DMS79 treated with DMSO at 0.1 percent for 48 hours (cell line): ENCODE measurements at regions not wholly inside any gene's neighbourhood (a gene's known extent, or its start where the extent isn't known, plus 50 kb on each side); places are given as distances from the start of the nearest gene placed in this dataset.
"Not testable (repeated sequence)": the region's sequence is repeated elsewhere in the genome, so short reads cannot be mapped to it uniquely, and the experiment has no call there.

ENCODE experiments used
- DNase-seq: peaks from one replicate; lab custom pipeline; 2025; lab: John Stamatoyannopoulos, UW

- DNase-seq, result no peak
These were observed 60.2 kb upstream of the ABHD2 start for GRCh38 chr15:89028036-89028435.

DNA sequence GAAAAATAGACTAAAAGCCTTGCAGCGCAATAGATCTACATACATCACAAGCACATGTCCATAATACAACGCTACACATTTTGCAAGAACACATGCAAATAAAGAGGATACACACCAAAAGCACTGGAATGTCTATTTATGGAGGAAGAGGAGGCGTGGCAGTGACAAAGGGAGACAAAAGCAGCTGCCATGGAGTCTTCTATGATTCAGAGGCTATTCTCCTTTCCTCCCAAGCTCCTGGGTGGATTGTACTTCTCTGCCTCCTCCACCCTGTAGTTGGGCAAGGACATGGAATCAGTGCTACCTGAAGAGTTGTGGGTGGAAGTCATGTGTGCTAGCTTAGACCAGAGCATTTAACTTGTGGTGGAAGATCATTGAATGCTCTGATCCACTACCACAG lies 57.9 kb upstream of the ABHD2 start:
- no peak for DNase-seq

- DNase-seq, result not testable (repeated sequence)
These were observed 56.5 kb upstream of the ABHD2 start for GRCh38 chr15:89031637-89032285.

- no peak for DNase-seq
These were observed 54.0 kb upstream of the ABHD2 start for GRCh38 chr15:89034305-89034704.

DNA sequence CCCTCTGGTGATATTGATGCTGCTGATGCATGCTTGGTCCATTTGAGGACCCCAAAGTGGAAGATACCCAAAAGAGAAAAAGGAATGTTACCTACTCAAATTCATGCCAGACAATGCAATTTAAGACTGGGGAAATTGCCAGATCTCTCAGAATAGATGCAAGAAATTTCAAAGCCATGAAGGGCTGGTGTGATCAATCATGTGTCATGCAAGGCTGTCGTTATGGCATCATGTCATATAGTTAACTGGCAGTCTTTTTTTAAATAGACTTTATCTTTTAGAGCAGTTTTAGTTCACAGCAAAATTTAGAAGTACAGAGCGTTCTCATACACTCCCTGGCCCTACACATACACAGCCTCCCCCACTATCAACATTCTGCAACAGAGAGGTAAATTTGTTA lies 53.1 kb upstream of the ABHD2 start:
- DNase-seq, result no peak

DNA sequence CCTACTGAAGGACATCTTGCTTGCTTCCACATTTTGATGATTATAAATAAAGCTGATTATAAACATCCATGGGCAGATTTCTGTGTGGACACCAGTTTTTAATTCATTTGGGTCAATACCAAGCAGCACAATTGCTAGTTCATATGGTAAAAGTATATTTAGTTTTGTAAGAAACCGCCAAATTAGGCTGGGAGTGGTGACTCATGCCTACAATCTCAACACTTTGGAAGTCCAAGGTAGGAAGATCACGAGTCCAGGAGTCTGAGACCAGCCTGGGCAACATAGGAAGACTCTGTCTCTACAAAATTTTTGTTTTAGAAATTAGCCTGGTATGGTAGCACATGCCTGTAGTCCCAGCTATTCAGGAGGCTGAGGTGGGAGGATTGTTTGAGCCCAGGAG lies 52.6 kb upstream of the ABHD2 start:
- DNase-seq, result no peak

- no peak for DNase-seq
These were observed 50.1 kb upstream of the ABHD2 start for GRCh38 chr15:89038146-89038545.
